GM13977 (cell line): ENCODE measurements at regions not wholly inside any gene's neighbourhood (a gene's known extent, or its start where the extent isn't known, plus 50 kb on each side); places are given as distances from the start of the nearest gene placed in this dataset.

Experiments used
- DNase-seq: peaks from one replicate; pipeline ENCODE4 v3.0.0; 2012; ENCODE audit warnings: low spot score
- in situ Hi-C: fragments of 300-500 bp; cut with MboI; formaldehyde crosslinking; loops from one replicate; pipeline ENCODE4 v1.12.0; 2022; ENCODE audit warnings: low sequenced_read_pairs, low pct_unique_long_range_greater_than_20kb, mixed read lengths, inconsistent platforms; ENCODE audit not compliant: unreplicated experiment
- TF ChIP-seq, protein P1 (sequence below): IDR thresholded peaks from 2 replicates; pipeline ENCODE4 v1.5.1; 2012; ENCODE audit warnings: mild to moderate bottlenecking, control low read depth; ENCODE audit not compliant: insufficient read depth; ENCODE audit errors: extremely low read depth, missing control alignments

DNA sequence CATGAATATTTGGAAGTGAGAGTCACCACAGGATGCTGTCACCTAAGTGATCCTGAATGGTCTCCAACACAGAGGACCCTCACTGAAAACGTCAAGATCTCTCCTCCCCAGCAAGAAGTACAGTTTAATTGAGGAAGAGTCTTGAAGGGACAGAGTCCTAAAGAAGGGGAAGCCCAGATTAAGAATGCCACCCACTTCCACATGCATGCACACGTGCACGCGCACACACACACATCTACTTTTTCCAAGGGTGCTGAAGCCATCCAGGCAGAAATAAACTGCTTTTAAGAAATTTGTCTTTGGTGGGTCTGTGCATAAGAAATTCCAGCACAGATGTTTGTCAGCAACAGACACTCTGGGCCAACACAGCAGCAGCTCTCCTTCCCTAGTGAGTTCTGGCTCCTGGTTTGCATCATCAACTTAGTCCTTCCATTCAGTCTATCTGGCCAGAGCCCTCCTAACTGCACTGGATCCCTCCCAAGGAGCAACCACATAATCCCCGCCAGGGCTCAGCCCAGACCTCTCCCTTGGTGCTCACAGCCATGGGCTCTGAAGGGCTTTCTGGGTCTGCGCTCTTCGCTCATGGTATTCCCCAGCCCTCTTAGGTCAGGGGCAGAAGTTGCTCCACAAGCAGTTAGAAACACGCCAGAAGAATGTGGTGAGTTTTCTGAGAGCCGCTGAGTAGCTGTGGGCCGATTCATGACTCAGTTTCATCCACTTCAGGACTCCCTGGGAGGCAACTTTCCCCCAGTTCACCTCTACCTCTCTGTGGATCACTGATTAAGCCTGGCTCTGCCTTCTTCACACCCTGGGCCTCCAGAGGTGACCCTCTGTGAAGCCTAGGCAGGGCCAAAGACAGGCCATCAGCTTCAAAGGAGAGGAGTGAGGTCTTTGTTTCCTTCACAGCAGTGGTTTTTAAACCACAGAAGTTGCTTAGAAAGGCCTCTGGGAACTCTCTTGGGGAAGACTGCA, 132.6 kb upstream of the LIPC start:
- TF ChIP-seq, protein P1, sequence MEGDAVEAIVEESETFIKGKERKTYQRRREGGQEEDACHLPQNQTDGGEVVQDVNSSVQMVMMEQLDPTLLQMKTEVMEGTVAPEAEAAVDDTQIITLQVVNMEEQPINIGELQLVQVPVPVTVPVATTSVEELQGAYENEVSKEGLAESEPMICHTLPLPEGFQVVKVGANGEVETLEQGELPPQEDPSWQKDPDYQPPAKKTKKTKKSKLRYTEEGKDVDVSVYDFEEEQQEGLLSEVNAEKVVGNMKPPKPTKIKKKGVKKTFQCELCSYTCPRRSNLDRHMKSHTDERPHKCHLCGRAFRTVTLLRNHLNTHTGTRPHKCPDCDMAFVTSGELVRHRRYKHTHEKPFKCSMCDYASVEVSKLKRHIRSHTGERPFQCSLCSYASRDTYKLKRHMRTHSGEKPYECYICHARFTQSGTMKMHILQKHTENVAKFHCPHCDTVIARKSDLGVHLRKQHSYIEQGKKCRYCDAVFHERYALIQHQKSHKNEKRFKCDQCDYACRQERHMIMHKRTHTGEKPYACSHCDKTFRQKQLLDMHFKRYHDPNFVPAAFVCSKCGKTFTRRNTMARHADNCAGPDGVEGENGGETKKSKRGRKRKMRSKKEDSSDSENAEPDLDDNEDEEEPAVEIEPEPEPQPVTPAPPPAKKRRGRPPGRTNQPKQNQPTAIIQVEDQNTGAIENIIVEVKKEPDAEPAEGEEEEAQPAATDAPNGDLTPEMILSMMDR, result no peak
- no peak for DNase-seq
- in situ Hi-C loops, result no loop called here

DNA sequence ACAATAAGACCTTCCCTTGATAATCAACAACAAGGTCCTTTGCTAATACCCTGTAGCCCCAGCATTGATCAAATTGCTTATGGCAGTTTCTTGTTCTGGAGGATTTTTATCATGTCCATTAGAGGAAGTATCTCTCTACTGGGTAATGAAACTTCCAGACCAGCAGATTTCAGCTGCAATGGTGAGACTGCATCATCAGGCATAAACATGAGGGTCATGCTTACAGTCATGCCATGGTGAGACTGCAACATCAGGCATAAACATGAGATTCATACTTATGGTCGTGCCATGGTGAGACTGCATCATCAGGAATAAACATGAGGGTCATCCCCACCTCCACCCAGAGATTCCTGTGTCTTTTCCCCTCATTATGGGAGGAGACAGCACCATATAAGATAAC, 129.0 kb upstream of the LIPC start:
- no peak for DNase-seq
- in situ Hi-C loops, result no loop called here
- TF ChIP-seq, protein P1, result no peak

DNA sequence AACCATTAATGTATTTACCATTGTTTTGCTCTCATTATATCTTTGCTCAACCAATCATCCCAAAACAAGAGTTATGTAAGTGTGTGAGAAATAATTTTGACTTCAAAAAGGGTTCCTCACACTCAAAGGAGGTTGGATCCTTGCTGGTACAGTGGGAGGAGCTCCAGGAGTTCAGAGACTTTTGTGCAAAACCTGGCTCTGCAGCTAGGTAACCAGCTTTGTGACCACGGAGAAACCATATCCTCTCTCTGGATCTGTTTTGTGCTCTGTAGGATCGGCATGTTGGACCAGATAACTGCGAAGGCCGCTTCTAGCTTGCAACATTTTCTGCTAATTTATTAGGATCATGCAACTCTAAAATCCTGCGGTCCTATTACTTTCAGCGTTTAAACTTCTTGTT, 128.6 kb upstream of the LIPC start:
- DNase-seq, result no peak
- TF ChIP-seq, protein P1, result no peak
- in situ Hi-C loops, result no loop called here

DNA sequence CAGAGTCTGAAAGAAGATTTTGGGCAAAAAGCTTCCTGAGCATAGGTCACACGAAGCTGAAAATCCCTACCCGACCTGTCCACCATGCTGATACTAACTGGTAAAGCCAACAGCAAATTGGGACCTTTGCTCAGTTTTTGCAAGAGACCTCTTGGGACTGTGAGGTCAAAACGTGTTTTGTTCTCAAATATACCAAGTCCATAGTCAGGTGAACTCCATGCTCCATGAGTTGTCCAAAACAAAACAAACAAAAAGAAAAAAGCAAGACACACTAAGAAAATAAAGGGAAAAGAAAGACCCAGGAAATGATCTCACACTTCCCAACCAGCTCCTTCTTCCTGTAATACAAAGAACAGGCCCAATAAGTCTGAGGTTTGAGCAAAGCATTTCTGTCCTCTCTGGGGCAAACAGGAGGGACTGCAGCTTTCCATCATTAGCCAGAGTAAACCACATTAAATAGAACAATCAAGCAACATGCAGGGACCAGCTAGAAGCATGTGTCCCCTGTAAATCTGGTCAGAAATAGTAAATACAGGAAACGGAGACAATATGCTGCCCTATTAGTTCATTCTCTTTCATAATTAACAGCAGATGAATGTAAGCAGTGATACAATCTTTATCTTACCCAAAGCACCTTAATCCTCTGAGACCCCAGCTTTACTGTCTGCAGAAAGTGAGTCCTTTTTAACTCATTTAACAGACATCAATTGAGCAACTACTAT, 125.0 kb upstream of the LIPC start:
- no peak for DNase-seq
- in situ Hi-C loops, result no loop called here
- TF ChIP-seq, protein P1, result no peak

DNA sequence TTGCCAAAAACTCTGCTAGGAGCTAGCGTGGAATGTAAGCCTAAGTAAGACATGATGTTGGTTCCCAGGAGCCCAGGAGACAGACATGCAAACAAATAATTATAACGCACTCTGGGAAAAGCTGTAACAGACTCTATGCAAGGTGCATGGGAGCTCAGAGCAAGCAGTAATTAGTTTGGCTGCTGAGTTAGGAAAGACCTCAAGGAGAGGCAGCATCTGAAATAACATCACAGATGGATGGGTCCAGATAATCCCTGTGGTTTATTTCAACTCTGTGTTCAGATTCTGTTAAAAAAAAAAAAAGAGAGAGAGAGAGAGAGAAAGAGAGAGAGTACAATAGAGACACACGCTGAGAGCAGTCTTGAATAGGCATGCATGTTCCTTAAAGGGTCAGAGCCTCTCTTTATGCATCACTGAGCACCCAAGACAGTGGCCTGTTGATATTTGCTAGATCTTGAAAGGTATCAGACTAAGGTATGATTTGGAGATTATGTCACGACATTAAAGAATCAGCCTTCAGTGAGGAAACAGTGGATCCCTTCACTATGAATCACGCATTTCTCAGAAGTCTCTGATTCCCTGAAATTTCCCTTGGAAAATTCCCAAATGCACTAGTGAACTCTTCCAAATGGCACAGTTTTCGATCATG, 124.4 kb upstream of the LIPC start:
- TF ChIP-seq, protein P1, result no peak
- no peak for DNase-seq
- in situ Hi-C loops, result no loop called here

DNA sequence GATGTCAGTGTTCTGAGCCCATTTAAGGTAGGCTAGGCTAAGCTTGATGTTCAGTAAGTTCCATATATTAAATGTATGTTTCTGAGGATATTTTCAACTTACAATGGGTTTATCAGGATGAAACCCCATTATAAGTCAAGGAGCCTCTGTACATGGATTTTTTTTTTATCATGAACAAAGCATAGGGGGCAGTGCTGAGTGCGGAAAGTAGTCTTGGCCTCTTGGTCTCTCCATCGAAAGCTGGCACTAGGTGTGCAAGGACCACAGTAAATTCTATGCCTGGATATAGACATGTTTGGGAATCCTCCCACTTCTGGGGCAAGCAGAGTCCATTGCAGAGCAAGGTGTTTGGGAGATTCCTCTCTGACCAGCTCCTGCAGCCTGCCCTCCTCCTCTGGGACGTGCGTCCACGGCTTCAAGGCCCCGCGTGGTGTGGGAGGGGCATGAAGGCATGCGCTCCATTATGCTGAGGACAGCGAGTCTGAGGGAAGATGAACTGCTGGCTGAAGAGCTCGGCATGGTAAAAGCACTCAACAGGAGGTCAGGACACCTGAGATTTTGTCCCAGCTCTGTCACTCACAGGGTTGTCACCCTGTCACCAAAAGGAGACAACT, 122.9 kb upstream of the LIPC start:
- in situ Hi-C loops, result no loop called here

More for the DNA sequence above, 122.9 kb upstream of the LIPC start:
- TF ChIP-seq, protein P1, result no peak
- no peak for DNase-seq
